ENCODE measurements at regions not wholly inside any gene's neighbourhood (a gene's known extent, or its start where the extent isn't known, plus 50 kb on each side); places are given as distances from the start of the nearest gene placed in this dataset.
A peak's percentile ranks its signal among the peaks of the same experiment; 100 is the strongest.

- H3K27me3 ChIP-seq: no peaks in the 10 kb centered on the region
- H3K9me3 ChIP-seq (ENCODE audit: low read depth): no peaks in the 10 kb centered on the region
- no peak overlapping the region for H3K4me3 ChIP-seq
- H3K27ac ChIP-seq: no peak overlapping the region
- no peak for DNase-seq (ENCODE audit: low read depth in 1 of 2, low spot score in 1 of 2)
- no peaks in the 10 kb centered on the region for H3K36me3 ChIP-seq
- H3K4me1 ChIP-seq (ENCODE audit: low read depth): no peaks in the 10 kb centered on the region
- no peak for TF ChIP-seq CTCF (IDR thresholded peaks at IDR 0.05; ENCODE audit: low read depth, low read length)
Measured at GRCh38 chr5:6163913-6164312, 214.4 kb downstream of the MED10 start.

GRCh38 chr5:6162175-6162574, 216.2 kb downstream of the MED10 start:
- DNase-seq (ENCODE audit: low read depth in 1 of 2, low spot score in 1 of 2): peak in 1 of 2 donors; percentile 30
- no peak for TF ChIP-seq CTCF (IDR thresholded peaks at IDR 0.05; ENCODE audit: low read depth, low read length)

DNA sequence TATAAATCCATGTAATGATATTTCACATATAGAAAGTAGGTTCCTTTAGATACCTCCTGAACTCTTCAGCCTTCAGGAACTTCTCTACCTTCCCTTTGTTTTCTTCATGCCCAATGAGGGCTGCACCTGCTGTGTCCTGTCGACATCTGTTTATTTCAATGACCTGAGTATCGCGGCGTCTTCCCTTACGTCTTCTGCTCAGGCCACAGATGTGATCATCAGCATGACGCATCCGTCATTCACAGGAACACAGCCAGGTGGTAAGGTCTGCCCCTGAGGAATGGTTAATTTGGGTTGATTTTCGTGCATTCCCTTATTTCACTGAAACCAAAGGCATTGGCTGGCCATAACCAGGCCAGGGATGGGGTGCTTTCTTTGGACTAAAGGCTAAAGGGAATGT, 217.1 kb downstream of the MED10 start:
- H3K4me1 ChIP-seq (ENCODE audit: low read depth): no peaks in the 10 kb centered on the region
- H3K9me3 ChIP-seq (ENCODE audit: low read depth): no peaks in the 10 kb centered on the region
- H3K36me3 ChIP-seq: no peaks in the 10 kb centered on the region
- TF ChIP-seq CTCF (IDR thresholded peaks at IDR 0.05; ENCODE audit: low read depth, low read length): no peak
- no peaks in the 10 kb centered on the region for H3K27me3 ChIP-seq
- no peak overlapping the region for H3K4me3 ChIP-seq
- no peak overlapping the region for H3K27ac ChIP-seq
- DNase-seq (ENCODE audit: low read depth in 1 of 2, low spot score in 1 of 2): no peak

More at GRCh38 chr5:6162175-6162574, 216.2 kb downstream of the MED10 start:
- H3K9me3 ChIP-seq (ENCODE audit: low read depth): no peaks in the 10 kb centered on the region
- no peak overlapping the region for H3K27ac ChIP-seq
- no peaks in the 10 kb centered on the region for H3K36me3 ChIP-seq
- no peaks in the 10 kb centered on the region for H3K4me1 ChIP-seq (ENCODE audit: low read depth)
- H3K4me3 ChIP-seq: no peak overlapping the region
- no peaks in the 10 kb centered on the region for H3K27me3 ChIP-seq

DNA sequence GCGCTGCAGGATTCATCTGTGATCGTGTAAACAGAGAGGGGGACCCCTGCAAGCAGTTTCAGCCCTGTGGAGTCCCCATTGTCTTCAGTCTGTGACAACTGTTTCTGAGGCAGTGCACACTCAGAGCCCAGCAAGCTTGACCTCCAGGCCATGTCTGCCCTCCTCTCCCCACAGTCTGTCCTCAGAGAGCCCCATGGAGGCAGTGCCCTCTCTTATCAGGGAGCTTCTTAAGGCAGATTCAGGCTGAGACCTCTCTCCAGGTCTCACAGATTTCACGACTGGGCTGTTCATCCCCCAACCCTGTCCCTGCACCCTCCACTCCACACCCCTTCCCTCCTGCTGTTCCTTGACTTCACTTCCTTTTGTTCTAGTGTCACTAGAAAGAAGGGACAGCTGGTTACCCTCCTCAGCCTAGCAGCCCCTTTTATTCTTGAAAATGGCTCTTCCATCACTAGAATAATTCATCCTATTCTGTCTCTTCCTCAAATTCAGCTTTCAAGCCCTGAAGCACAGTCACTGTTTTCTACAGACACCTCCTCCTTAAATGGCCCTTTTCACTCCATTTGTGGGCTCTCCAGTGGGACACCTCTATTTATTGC, 218.4 kb downstream of the MED10 start:
- Histone ChIP-seq H3K27ac (no peak overlapping the region), H3K9me3 (ENCODE audit: low read depth) (no peaks in the 10 kb centered on the region), H3K36me3 (no peaks in the 10 kb centered on the region), H3K4me1 (ENCODE audit: low read depth) (no peaks in the 10 kb centered on the region), H3K27me3 (no peaks in the 10 kb centered on the region), H3K4me3 (no peak overlapping the region)
- no peak for TF ChIP-seq CTCF (IDR thresholded peaks at IDR 0.05; ENCODE audit: low read depth, low read length)
- no peak for DNase-seq (ENCODE audit: low read depth in 1 of 2, low spot score in 1 of 2)

GRCh38 chr5:6158974-6159831, 219.1 kb downstream of the MED10 start:
- no peak overlapping the region for H3K27ac ChIP-seq
- TF ChIP-seq CTCF (IDR thresholded peaks at IDR 0.05; ENCODE audit: low read depth, low read length): no peak
- DNase-seq (ENCODE audit: low read depth in 1 of 2, low spot score in 1 of 2): peak in 1 of 2 donors; percentile 69
- H3K36me3 ChIP-seq: no peaks in the 10 kb centered on the region
- H3K4me1 ChIP-seq (ENCODE audit: low read depth): no peaks in the 10 kb centered on the region
- no peaks in the 10 kb centered on the region for H3K9me3 ChIP-seq (ENCODE audit: low read depth)
- no peaks in the 10 kb centered on the region for H3K27me3 ChIP-seq
- H3K4me3 ChIP-seq: no peak overlapping the region

Measured in cardiac muscle cell (in vitro differentiated cells and primary cell).